HG03064 (cell line): ENCODE measurements at regions not wholly inside any gene's neighbourhood (a gene's known extent, or its start where the extent isn't known, plus 50 kb on each side); places are given as distances from the start of the nearest gene placed in this dataset.

Source experiments
- ATAC-seq: cut with Tn5 transposase; IDR thresholded peaks from one replicate; pipeline ENCODE4 v1.9.1; 2021; ENCODE audit warnings: low read depth; ENCODE audit not compliant: unreplicated experiment

DNA sequence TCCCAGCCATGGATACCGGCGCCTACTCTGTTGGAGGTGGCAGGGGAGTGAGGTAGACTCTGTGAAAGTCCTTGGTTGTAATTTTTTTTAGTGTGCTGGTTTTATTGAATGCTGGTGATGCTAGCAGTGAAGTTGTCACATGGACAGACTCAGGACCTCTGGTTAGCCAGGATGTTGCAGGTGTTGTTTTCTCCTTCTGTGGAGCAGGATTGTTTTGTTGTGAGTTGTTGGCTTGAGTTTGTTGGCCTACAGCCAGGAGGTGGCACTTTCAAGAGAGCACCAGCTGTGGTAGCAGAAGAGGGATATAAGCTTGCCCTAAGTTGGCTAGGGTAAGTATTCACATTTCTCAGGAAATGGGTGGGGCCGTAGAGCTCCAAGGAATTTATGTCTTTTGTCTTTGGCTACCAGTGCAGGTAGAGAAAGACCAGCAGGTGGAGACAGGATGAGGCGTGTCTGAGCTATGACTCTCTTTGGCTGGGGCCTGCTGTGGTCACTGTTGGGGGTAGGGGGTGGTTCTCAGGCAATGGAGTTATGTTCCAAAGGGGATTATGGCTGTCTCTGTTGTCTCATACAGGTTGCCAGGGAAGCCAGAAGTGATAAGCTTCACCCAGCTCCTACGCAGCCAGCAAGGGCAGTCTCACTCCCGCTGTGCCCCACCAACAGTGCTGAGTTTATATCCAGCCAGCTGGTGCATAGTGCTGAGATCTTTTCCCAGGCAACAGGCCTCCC lies 248.7 kb downstream of the TAF11L14 start:
- no peak for ATAC-seq

DNA sequence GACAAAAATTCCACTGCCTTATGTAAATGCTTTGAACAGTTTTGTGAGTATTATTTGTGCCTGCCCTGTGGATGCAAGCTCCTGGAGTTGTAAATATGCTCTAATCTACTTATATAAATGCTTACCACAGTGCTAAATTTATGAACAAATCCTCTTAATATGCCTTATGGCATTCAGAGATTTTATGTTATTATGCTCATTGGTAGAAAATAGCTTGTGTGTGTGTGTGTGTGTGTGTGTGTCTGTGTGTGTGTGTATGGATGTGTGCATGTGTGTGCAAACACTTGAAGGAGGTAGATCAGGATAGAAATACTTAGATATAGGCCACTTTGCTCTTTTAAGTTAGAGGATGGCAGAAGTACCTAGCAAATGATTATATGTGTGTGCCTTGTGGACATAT lies 253.9 kb downstream of the TAF11L14 start:
- ATAC-seq = no peak

DNA sequence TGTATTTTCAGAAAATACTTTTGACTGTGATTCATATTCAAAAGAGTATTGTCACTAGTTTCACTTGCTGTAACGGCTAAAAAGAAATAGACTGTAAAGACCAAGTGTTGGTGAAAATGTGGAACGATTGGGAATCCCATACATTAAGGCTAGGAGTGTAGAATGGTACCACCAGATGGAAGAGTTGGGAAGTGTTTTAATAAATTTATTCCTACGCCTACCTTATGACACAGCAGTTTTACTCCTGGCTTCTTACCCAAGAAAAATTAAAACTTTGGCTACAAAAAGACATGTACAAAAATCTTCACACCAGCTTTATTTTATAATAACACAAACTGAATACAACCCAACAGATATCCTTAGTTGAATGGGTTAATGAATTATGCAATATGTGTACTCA lies 256.2 kb downstream of the TAF11L14 start:
- ATAC-seq = no peak

DNA sequence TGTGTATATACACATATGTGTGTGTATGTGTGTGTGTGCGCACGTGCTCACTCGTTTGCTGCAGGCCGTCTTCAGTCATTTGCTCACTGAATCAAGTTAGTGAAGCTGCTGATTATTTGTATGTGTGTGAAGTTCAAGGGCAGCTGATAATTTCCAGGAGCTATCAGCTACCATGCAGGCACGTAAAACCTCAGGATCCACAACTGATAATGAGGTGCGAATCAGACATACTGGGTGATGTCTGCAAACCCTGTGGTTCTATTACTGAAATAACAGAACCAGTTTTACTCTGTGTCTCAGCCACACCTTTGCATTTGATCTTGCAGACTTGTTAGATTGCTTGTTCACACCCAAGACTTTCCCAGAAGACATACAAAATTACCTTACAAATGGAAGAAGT lies 257.6 kb downstream of the TAF11L14 start:
- no peak for ATAC-seq

DNA sequence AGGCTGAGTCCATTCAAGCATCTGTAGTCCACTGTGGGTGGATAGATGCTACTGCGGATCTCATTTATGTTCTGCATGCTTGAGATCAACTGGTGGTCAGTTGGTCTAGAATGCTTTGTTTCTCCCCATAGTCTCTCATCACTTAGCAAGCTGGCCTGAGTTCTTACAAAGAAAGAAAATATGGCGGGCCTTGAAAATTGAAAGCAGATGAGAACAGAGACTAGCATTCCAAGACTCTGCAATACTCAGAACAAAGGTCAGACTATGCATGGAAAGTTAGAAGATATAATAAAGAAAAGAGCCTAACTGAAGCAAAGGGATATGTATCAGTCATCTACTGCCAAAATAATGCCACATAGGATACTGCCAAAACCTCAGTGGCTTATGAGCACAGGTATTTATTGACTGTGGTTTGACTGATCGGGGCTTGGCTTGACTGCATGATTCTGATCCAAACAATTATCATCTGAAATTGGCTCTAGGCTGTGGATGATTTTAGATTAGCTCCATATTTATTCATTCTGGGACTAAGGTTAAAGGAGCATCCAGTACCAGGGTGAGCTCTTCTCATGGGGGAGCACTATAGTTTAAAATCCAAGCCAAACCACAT lies 258.9 kb downstream of the TAF11L14 start:
- ATAC-seq = no peak

DNA sequence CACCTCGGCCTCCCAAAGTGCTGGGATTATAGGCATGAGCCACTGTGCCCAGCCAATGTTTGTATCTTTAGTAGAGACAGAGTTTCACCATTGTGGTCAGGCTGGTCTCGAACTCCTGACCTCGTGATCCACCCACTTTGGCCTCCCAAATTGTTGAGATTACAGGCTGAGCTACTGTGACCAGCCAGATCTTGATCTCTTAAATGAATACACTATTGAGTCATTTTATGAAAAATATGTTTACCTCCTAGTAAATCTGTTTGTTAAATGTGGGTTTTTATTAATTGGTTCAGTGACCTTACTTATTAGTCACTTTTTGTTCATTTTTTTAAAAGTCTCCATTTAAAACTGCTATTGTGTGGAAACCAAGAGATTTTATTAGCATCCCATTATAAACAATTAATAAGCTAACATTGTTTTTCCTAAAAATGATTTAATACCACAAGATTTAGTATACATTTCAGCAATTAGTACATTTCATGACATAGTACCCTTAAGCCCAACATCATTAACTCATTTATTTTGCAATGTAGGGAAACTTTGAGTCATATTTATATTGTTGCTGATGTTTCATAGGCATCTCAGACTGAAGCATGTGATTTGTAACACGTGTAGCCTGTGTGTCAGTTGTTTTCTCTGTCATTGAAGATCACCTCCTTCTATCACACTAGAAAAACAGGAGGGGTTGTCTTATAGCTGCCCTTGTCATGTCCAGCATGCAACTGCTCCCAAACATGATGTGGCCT lies 261.2 kb downstream of the TAF11L14 start:
- no peak for ATAC-seq

DNA sequence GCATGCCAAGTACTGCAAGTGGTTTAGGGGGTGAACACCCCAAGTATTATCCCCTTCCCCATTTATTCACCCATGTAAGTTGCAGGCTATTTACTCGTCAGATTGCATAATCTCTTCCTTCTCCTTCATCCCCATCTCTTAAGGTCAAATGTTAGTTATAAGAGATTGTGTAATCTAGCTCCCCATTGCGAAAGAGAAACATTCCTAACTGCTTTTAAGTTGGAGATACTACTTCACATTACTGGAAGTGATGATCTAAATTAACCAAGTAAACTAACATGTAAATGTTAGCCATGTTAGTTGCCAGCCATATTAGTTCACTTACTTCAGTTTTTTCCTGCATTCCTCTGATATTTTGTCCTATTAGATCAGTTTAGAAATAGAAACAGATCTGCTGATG lies 262.3 kb downstream of the TAF11L14 start:
- ATAC-seq = no peak

DNA sequence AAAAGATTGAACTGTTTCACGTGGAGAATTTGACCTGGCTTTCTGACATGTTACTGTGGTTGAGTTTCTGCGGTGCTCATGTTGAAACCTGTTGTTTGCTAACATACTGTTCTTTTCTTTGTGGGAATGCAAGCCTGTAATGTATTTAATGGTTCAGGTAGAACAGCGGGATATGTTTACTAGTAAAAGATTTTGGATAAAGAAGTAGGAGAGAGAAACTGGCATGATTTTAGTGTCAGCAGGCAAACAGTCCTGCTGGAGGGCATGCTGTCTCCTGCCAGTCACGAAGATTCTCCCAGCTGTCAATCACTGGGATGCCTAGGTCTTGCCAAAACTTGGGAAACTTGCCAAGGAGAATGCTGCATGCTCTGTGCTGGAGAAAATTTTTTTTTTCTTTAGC lies 263.5 kb downstream of the TAF11L14 start:
- ATAC-seq = no peak

DNA sequence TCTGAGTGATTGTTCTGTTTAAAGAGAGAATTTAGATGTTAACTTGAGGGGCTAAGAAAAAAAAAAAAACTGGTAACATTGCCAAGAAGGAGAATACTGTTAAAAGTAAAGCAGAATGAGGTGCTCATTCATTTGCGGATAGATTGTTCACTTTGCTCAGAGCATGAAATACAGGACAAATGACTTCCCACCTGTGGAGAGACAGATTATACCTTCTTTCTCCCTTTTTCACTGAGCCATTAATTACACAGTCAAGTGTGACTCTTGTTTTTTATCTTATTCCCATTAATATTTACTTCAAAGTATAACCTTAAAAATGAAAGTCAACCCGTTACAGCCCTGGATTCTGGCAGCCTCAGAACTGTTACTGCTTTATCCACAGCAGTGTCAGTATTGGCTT lies 264.5 kb downstream of the TAF11L14 start:
- no peak for ATAC-seq

DNA sequence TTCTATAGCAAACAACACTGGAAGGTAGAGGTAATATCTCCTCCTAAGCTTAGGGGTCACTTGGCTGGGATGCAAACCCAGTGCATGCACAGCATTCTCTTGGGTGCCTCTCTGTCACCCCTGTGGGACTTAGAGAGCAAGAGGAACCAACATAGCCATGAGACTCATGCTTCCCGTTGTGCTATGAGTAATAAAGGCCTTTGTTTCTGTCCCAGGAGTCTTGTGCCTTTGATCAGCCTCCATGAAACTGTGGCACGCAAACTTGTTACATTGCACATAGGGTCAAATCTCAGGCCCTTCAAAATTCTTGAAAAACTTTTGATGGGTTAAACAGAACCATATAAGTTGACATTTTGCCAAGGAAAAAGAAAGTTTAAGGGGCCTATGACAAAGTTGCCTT lies 272.8 kb downstream of the TAF11L14 start:
- peak; percentile 53 for ATAC-seq

DNA sequence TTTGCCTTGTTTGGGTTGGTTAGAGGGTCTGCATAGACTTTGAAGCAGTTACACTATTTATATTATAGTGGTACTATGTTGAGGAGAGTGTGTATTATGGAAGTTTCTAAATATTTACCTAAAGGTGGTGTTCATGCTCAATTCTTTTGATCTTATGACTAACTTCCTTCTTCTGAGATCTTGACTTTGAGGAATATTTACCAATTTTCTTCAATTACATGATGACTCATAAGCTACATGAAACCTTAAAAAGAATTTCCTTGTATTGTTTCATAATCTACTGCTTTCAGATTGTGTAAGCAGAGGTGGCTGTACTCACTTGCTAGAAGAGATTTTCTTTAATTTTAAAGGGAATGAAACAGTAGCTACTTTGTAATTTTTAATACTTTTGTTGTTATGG lies 276.1 kb downstream of the TAF11L14 start:
- no peak for ATAC-seq

DNA sequence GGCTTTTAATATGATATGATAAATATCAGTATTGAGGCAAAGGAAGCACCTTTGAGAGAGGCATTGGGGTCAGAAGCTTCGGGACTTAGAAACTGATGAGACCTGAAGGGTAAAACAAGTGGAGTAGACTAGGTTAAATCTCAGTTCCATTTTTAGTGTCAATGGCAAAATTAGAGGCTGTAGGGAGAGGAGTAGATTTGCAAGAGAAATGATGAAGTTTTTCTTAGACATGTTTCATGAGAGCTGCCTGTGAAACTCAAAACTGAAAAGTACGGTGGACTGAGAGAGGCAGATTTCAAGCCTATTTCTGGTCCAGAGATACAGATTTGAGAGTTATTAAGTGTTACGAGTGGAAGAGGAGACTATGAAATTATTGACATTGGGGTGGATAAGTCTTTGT lies 278.5 kb downstream of the TAF11L14 start:
- no peak for ATAC-seq

DNA sequence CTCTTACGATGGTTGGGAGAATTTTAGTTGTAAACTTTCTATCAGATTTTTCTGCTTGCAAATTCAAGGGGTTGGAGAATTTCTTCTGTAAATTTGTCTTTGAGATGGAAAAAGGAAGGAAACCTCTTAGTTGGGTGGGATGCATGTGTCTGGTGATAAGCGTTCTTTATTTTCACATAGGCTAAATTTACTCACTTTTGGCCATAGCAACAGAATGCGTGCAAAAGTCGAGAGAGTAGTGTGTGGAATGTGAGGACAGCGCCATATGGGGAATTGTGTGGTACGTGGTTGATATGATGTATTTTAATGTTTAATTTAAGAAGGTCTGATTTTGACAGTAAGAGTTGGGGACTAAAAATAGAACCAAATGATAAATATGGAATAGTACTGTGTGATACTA lies 282.2 kb downstream of the TAF11L14 start:
- ATAC-seq = no peak

DNA sequence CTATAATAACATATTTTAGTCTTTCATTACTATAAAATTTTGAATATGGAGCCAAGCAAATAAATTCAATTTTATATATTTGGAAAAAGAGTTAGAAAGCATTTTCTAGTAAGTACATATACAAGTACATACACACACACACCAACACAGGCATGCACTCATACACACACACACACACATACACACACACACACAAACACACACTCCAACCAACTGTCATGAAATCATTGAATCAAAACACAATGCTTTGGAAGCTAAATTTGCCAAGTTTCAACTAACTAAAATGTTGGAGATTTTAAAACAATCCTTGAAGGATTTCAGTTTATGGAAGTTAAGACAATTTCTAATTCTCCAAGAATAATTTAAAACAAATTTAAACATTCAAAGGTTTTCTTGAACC lies 283.2 kb downstream of the TAF11L14 start:
- no peak for ATAC-seq

DNA sequence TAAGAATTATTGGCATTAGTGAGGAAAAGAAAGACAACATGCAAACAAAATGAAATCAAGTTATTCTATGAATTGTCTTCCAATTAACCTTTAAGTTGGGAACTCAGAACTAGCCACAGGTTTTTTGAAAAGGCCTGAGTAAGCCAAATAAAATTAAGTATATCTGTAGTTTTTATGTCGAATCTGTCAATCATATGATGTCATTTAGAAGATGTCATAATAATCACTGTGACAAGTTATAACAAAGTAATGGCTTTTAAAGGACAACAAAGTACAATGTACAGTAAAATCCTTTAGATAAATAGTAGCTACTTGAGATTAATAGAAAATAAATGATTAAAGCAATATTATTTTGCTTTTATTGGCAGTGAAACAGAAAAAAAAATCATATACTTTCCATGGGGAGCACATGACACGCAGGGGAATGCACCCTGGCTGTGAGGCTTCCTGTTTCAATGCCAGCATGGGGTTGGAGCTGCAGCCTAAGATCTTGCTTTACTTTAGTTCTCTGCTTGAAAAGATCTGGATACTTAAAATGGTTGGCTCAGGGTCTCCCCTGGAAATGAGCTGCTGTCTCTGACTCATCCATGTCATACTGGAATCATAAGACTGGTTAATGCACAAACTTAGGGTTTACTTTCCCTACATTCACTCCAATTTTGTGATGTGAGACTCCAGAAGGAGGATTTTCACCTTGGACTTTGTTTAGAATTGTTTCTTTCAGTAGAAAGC lies 284.3 kb downstream of the TAF11L14 start:
- ATAC-seq = no peak

DNA sequence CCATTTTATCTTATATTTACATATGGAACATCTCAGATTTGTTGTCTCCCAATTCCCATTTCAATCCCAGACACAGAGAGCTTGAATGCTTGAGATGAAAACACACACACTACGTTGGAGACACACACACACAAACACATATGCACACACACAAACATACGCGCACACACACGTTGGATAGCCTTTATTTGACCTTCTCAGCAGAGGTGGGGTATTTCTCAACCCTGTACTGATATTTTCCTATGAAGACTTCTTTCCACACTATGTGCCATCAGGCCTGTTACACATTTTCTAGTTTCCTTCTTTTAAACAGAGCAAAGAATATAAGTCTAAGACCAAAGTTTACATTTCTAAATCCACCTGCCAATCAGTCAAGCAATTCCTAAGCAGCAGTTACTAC lies 291.0 kb downstream of the TAF11L14 start:
- ATAC-seq = no peak

DNA sequence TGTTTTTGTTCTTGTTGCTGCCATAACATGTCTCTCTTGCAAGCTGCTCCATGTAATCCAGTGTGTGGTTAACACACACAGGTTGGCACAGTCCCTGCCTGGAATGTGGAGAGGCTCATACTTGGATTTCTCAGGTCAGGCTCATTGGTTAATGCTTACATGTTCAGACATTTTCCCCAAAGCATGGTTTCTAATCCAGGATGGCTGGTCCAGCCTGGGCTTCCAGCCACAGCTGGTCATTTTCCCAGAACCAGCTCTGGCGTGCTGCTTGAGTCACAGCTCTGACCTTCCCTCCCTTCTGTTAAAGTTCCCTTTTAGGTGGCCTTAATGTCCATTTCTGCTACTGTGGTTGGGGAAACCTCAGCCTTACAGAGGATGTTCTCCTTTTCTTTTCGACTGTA lies 294.3 kb downstream of the TAF11L14 start:
- ATAC-seq = no peak

DNA sequence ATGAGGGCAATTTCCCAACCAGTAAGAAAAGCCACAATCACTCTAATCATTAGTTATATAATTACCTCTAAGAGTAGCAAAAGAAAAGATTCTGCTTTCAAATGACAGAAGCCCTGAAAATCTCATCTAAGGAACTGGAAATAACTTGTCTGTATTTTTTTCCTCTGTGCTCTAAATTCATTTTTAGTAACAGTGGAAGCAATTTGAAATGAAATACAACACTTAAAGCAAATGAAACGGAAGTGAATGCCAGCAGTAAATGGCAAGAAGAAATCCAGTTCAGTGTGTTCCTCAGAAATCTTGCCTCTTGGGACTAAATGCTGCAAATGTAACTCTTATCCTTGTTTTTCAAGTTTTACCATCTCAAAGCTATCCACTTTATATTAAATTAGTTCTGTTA lies 294.9 kb downstream of the TAF11L14 start:
- no peak for ATAC-seq

DNA sequence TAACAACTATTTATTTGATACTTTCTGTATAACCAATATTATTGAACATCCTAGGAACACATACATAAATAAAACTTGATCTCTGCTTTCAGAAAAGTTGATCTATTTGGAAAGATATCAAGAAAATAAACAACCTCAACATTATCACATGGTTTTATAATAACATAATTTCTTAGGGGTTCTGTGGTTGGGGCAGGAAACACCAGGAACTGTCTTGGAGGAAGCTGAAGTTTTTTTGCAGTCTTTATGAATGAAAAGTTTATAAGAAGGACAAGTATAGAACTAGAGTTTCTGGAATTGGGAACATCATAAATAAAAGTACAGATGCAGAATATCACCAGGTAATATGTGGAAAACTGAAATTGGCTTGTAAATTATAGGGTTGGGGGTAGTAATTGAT lies 296.1 kb downstream of the TAF11L14 start:
- no peak for ATAC-seq

DNA sequence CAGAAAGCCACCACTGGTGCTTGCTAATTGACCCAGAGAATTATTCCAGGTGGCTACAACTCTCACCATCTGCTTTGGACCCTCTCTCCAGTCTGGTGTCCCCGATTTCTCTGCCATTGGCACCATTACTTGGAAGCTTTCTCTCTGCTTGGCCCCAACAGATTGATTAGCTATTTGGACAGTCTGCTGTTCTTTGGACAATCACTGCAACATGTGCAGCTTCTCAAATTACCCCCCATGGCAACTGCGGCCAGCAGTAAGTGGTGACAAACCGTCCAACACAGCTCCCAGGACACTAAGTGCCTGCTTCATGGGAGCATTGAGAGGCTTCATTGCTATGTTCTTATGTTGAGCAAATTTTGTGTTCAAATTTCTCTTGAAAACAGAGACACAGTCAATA lies 309.8 kb downstream of the TAF11L14 start:
- no peak for ATAC-seq

DNA sequence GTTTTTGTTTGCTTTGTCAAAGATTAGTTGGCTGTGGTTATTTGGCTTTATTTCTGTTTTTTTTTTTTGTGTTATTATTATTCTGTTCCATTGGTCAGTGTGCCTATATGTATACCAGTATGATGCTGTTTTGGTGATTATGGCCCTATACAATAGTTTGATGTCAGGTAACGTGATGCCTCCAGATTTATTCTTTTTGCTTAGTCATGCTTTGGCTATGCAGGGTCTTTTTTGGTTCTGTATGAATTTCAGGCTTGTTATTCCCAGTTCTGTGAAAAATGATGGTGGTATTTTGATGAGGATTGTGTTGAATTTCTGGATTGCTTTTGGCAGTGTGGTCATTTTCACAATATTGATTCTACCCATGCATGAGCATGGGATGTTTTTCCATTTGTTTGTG lies 312.8 kb downstream of the TAF11L14 start:
- ATAC-seq = no peak
